ENCODE measurements at regions not wholly inside any gene's neighbourhood (a gene's known extent, or its start where the extent isn't known, plus 50 kb on each side); places are given as distances from the start of the nearest gene placed in this dataset.

GRCh38 chr12:103249607-103250006 lies 246.2 kb downstream of the C12orf42 start:
- H3K36me3 Mint-ChIP-seq (ENCODE audit: low read depth), result no peaks in the 10 kb centered on the region

DNA sequence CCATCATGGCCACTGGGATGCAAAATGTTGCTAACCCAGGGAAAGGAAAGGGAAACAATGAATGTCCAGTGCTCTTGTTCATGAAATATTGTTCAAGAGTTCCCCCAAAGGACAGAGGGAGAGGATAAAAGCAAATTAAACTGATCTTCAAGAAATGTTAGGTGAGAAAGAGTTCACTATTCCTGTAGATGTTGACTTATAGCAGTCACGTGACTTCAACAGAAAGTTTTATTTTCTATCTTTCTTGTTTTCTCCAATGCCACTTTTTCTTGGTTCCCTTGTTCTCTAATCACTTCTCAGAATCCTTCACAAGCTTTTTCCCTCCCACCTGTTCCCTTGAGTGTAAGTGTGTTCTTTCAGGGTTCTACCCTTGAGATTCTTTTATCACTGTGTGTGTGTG lies 245.3 kb downstream of the C12orf42 start:
- ATAC-seq (ENCODE audit: poor library complexity) (no peak), DNase-seq (no peak)
- TF ChIP-seq, protein P1, sequence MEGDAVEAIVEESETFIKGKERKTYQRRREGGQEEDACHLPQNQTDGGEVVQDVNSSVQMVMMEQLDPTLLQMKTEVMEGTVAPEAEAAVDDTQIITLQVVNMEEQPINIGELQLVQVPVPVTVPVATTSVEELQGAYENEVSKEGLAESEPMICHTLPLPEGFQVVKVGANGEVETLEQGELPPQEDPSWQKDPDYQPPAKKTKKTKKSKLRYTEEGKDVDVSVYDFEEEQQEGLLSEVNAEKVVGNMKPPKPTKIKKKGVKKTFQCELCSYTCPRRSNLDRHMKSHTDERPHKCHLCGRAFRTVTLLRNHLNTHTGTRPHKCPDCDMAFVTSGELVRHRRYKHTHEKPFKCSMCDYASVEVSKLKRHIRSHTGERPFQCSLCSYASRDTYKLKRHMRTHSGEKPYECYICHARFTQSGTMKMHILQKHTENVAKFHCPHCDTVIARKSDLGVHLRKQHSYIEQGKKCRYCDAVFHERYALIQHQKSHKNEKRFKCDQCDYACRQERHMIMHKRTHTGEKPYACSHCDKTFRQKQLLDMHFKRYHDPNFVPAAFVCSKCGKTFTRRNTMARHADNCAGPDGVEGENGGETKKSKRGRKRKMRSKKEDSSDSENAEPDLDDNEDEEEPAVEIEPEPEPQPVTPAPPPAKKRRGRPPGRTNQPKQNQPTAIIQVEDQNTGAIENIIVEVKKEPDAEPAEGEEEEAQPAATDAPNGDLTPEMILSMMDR (IDR thresholded peaks at IDR 0.05), result no peak
- intact Hi-C loops (cut with DNase I, micrococcal nuclease), result no loop called here
- ChIA-PET POLR2A (no interaction called here), CTCF (no interaction called here)
- H3K4me3 ChIP-seq (ENCODE audit: low read length), result no peak overlapping the region
- H3K27ac ChIP-seq (ENCODE audit: low read depth in 1 of 2, low read length in 2 of 2), result no peak overlapping the region
- Mint-ChIP-seq H3K27me3 (no peaks in the 10 kb centered on the region), H3K36me3 (ENCODE audit: low read depth) (no peaks in the 10 kb centered on the region), H3K4me1 (ENCODE audit: low read depth) (no peaks in the 10 kb centered on the region), H3K27ac (no peak overlapping the region), H3K4me3 (no peak overlapping the region), H3K9me3 (peaks cover 5% of the 10 kb centered on the region)
- H3K36me3 ChIP-seq (ENCODE audit: insufficient read depth, low read length), result no peaks in the 10 kb centered on the region
- no peaks in the 10 kb centered on the region for H3K27me3 ChIP-seq (ENCODE audit: control insufficient read depth in 1 of 2, insufficient read depth in 2 of 2, low read length in 2 of 2)
- H3K4me1 ChIP-seq (ENCODE audit: insufficient read depth, low read length), result no peaks in the 10 kb centered on the region
- peaks cover 0 to 3% of the 10 kb centered on the region in 2 experiments for H3K9me3 ChIP-seq (ENCODE audit: control insufficient read depth in 1 of 2, insufficient read depth in 1 of 2, low read length in 2 of 2)

More at GRCh38 chr12:103249607-103250006, 246.2 kb downstream of the C12orf42 start:
- ChIA-PET CTCF (no interaction called here), POLR2A (no interaction called here)
- H3K4me3 Mint-ChIP-seq, result no peak overlapping the region
- no peak for DNase-seq
- no peaks in the 10 kb centered on the region for H3K4me1 ChIP-seq (ENCODE audit: insufficient read depth, low read length)
- no peak overlapping the region for H3K4me3 ChIP-seq (ENCODE audit: low read length)
- peaks cover 5% of the 10 kb centered on the region for H3K9me3 Mint-ChIP-seq
- H3K27me3 ChIP-seq (ENCODE audit: control insufficient read depth in 1 of 2, insufficient read depth in 2 of 2, low read length in 2 of 2), result no peaks in the 10 kb centered on the region
- intact Hi-C loops (cut with DNase I, micrococcal nuclease), result no loop called here
- no peak overlapping the region for H3K27ac ChIP-seq (ENCODE audit: low read depth in 1 of 2, low read length in 2 of 2)
- no peaks in the 10 kb centered on the region for H3K36me3 ChIP-seq (ENCODE audit: insufficient read depth, low read length)
- no peak for ATAC-seq (ENCODE audit: poor library complexity)
- no peaks in the 10 kb centered on the region for H3K27me3 Mint-ChIP-seq
- H3K4me1 Mint-ChIP-seq (ENCODE audit: low read depth), result no peaks in the 10 kb centered on the region
- H3K9me3 ChIP-seq (ENCODE audit: control insufficient read depth in 1 of 2, insufficient read depth in 1 of 2, low read length in 2 of 2), result no peaks in the 10 kb centered on the region
- TF ChIP-seq, protein P1 (IDR thresholded peaks at IDR 0.05), result no peak
- no peak overlapping the region for H3K27ac Mint-ChIP-seq
